Ascending aorta (tissue), 2 donors: ENCODE measurements at regions not wholly inside any gene's neighbourhood (a gene's known extent, or its start where the extent isn't known, plus 50 kb on each side); places are given as distances from the start of the nearest gene placed in this dataset.

Experiments used
- DNase-seq, 2 donors: peaks; one replicate each; pipeline ENCODE4 v3.0.0-alpha.2; 2019; ENCODE audit warnings: low spot score in 2 of 2
- H3K27ac ChIP-seq, 2 donors: fragments of 200-600 bp; sonication (generic); one replicate each; pipeline ENCODE4 v1.5.1; 2016 to 2017; ENCODE audit warnings: mild to moderate bottlenecking in 1 of 2
- H3K27me3 ChIP-seq: fragments of 200-600 bp; sonication (generic); one replicate; pipeline ENCODE4 v1.5.1; 2017
- H3K36me3 ChIP-seq, 2 donors: fragments of 200-600 bp; sonication (generic); one replicate each; pipeline ENCODE4 v1.5.1; 2016
- H3K4me1 ChIP-seq, 2 donors: fragments of 200-600 bp; sonication (generic); one replicate each; pipeline ENCODE4 v1.5.1; 2016 to 2017; ENCODE audit warnings: mild to moderate bottlenecking in 1 of 2
- H3K4me3 ChIP-seq, 2 donors: fragments of 200-600 bp; sonication (generic); one replicate each; pipeline ENCODE4 v1.5.1; 2016 to 2017; ENCODE audit warnings: mild to moderate bottlenecking in 1 of 2
- H3K9me3 ChIP-seq, 2 donors: fragments of 200-600 bp; sonication (generic); one replicate each; pipeline ENCODE4 v1.5.1; 2016
- intact Hi-C: fragments of 100-400 bp; cut with DNase I; formaldehyde crosslinking; loops from one replicate; pipeline ENCODE4 v1.15.1; 2023
- TF ChIP-seq, protein P1 (sequence below), 3 experiments: fragments of 200-600 bp in 2 of 3; fragments of 450-650 bp in 1 of 3; sonication (generic) in 2 of 3; IDR thresholded peaks; one replicate each; pipeline ENCODE4 v1.5.1; 2016 to 2019; ENCODE audit warnings: antibody characterized with exemption in 3 of 3, mild to moderate bottlenecking in 1 of 3, moderate library complexity in 1 of 3

GRCh38 chr17:68134046-68134637 is 98.6 kb downstream of the KPNA2 start:
- intact Hi-C loops: no loop called here
- H3K4me3 ChIP-seq: no peak overlapping the region
- peaks cover 6 to 18% of the 10 kb centered on the region in 2 donors for H3K36me3 ChIP-seq
- TF ChIP-seq, protein P1, sequence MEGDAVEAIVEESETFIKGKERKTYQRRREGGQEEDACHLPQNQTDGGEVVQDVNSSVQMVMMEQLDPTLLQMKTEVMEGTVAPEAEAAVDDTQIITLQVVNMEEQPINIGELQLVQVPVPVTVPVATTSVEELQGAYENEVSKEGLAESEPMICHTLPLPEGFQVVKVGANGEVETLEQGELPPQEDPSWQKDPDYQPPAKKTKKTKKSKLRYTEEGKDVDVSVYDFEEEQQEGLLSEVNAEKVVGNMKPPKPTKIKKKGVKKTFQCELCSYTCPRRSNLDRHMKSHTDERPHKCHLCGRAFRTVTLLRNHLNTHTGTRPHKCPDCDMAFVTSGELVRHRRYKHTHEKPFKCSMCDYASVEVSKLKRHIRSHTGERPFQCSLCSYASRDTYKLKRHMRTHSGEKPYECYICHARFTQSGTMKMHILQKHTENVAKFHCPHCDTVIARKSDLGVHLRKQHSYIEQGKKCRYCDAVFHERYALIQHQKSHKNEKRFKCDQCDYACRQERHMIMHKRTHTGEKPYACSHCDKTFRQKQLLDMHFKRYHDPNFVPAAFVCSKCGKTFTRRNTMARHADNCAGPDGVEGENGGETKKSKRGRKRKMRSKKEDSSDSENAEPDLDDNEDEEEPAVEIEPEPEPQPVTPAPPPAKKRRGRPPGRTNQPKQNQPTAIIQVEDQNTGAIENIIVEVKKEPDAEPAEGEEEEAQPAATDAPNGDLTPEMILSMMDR (IDR thresholded peaks at IDR 0.05): no peak
- no peaks in the 10 kb centered on the region for H3K27me3 ChIP-seq
- H3K9me3 ChIP-seq: no peaks in the 10 kb centered on the region
- H3K4me1 ChIP-seq: no peaks in the 10 kb centered on the region
- no peak for DNase-seq
- no peak overlapping the region for H3K27ac ChIP-seq

GRCh38 chr17:68134731-68135130 is 99.2 kb downstream of the KPNA2 start:
- no peak overlapping the region for H3K4me3 ChIP-seq
- no peak for DNase-seq
- intact Hi-C loops: no loop called here
- no peaks in the 10 kb centered on the region for H3K9me3 ChIP-seq
- TF ChIP-seq, protein P1 (IDR thresholded peaks at IDR 0.05): no peak
- H3K4me1 ChIP-seq: no peaks in the 10 kb centered on the region
- no peaks in the 10 kb centered on the region for H3K27me3 ChIP-seq
- peaks cover 6 to 18% of the 10 kb centered on the region in 2 donors for H3K36me3 ChIP-seq
- no peak overlapping the region for H3K27ac ChIP-seq

GRCh38 chr17:68135141-68135887 is 99.8 kb downstream of the KPNA2 start:
- H3K4me3 ChIP-seq: no peak overlapping the region
- TF ChIP-seq, protein P1 (IDR thresholded peaks at IDR 0.05): no peak
- H3K9me3 ChIP-seq: no peaks in the 10 kb centered on the region
- intact Hi-C loops: no loop called here
- H3K27me3 ChIP-seq: no peaks in the 10 kb centered on the region
- no peak for DNase-seq
- H3K36me3 ChIP-seq: peaks cover 6 to 18% of the 10 kb centered on the region in 2 donors
- H3K4me1 ChIP-seq: no peaks in the 10 kb centered on the region
- H3K27ac ChIP-seq: no peak overlapping the region

- TF ChIP-seq, protein P1 (IDR thresholded peaks at IDR 0.05): no peak
- no peaks in the 10 kb centered on the region for H3K4me1 ChIP-seq
- H3K36me3 ChIP-seq: no peaks in the 10 kb centered on the region
- no peak overlapping the region for H3K27ac ChIP-seq
- H3K27me3 ChIP-seq: no peaks in the 10 kb centered on the region
- no peak overlapping the region for H3K4me3 ChIP-seq
- DNase-seq: no peak
- intact Hi-C loops: no loop called here
- H3K9me3 ChIP-seq: no peaks in the 10 kb centered on the region
Measured at GRCh38 chr17:68141050-68141449, 105.5 kb downstream of the KPNA2 start.

DNA sequence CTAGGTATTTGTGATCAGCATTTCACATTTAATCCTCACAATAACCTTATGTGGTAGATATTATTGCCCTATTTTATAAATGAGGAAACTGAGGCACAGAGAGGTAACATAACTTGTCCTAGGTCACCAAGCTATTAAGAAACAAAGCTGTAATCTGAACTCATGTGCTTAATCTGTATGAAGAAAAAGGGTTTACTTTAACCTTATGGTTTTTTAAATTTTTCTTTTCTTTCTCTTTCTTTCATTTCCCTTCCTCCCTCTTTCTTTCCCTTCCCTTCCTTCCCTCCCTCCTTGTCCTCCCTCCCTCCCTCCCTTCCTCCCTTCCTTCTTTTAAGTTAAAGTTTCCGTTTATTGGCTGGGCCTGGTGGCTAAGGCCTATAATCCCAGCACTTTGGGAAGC is 105.2 kb upstream of the AMZ2 start:
- Histone ChIP-seq H3K27me3 (no peaks in the 10 kb centered on the region), H3K36me3 (no peaks in the 10 kb centered on the region), H3K4me3 (no peak overlapping the region), H3K4me1 (no peaks in the 10 kb centered on the region), H3K27ac (no peak overlapping the region), H3K9me3 (no peaks in the 10 kb centered on the region)
- TF ChIP-seq, protein P1 (IDR thresholded peaks at IDR 0.05): no peak
- intact Hi-C loops: no loop called here
- DNase-seq: no peak
